Calu3 (cell line): ENCODE measurements at regions not wholly inside any gene's neighbourhood (a gene's known extent, or its start where the extent isn't known, plus 50 kb on each side); places are given as distances from the start of the nearest gene placed in this dataset.

ENCODE experiments used
- BruUV-seq: library from RNA; stranded (reverse); fragments of 400-500 nt; replicated peaks from 2 replicates; lab custom pipeline; 2021; lab: Mats Ljungman, UMichigan
- CTCF ChIA-PET: fragments of 300-600 bp; sonication (Branson Sonifier 250); formaldehyde crosslinking; loops from one replicate; lab custom pipeline; 2022; ENCODE audit warnings: antibody characterized with exemption; lab: Charles Lee
- DNase-seq: peaks from one replicate; pipeline ENCODE4 v3.0.0; 2022
- H3K27ac Mint-ChIP-seq: one replicate; pipeline ENCODE4 v1.8.0; 2022; ENCODE audit warnings: mixed read lengths; ENCODE audit not compliant: unreplicated experiment
- H3K27me3 Mint-ChIP-seq: one replicate; pipeline ENCODE4 v1.8.0; 2022; ENCODE audit warnings: mixed read lengths; ENCODE audit not compliant: unreplicated experiment
- H3K36me3 Mint-ChIP-seq: one replicate; pipeline ENCODE4 v1.8.0; 2022; ENCODE audit warnings: mild to moderate bottlenecking, moderate library complexity, mixed read lengths; ENCODE audit not compliant: insufficient read depth, unreplicated experiment
- H3K4me1 Mint-ChIP-seq: one replicate; pipeline ENCODE4 v1.8.0; 2022; ENCODE audit warnings: mild to moderate bottlenecking, low read depth, mixed read lengths; ENCODE audit not compliant: unreplicated experiment
- H3K4me3 Mint-ChIP-seq: one replicate; pipeline ENCODE4 v1.8.0; 2022; ENCODE audit warnings: mild to moderate bottlenecking, low read depth, moderate library complexity, mixed read lengths; ENCODE audit not compliant: unreplicated experiment
- H3K9me3 Mint-ChIP-seq: one replicate; pipeline ENCODE4 v1.8.0; 2022; ENCODE audit warnings: low read depth, mixed read lengths; ENCODE audit not compliant: unreplicated experiment
- CTCF ChIP-seq: fragments of 200-600 bp; IDR thresholded peaks from one replicate; pipeline ENCODE4 v1.8.0; 2022; ENCODE audit warnings: antibody characterized with exemption; ENCODE audit not compliant: unreplicated experiment
- intact Hi-C: fragments of 100-400 bp; cut with micrococcal nuclease; formaldehyde crosslinking; loops from one replicate; pipeline ENCODE4 v1.10.0; 2022; ENCODE audit not compliant: unreplicated experiment

- H3K4me3 Mint-ChIP-seq = no peak overlapping the region
- CTCF ChIA-PET = no interaction called here
Observed at GRCh38 chr6:140319209-140319608, 944.8 kb upstream of the CITED2 start.

DNA sequence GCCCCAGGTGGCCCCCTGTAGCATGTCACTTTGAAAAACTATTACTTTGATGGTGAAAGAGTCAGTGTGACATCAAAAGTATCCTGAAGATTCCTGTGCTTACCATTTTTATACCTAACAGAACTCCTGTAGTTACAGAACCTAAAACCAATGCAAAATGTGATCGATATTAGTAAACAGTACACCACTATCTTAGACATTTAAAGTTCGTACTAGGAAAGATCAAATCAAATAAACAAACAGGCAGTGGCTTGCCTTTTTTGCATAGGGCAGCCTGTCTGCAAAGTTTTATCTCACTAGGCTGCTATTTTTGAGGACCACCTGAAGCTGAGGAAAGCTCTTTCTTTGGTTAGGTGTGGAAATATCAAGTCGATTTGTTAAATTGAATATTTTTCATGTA lies 944.0 kb upstream of the CITED2 start:
- no peak for DNase-seq
- H3K27me3 Mint-ChIP-seq = no peaks in the 10 kb centered on the region
- peaks cover 15% of the 10 kb centered on the region for H3K4me1 Mint-ChIP-seq
- no peak for TF ChIP-seq CTCF
- no peak overlapping the region for H3K27ac Mint-ChIP-seq
- intact Hi-C loops = no loop called here
- BruUV-seq = no TSS peak
- H3K36me3 Mint-ChIP-seq = no peaks in the 10 kb centered on the region
- CTCF ChIA-PET = no interaction called here
- no peaks in the 10 kb centered on the region for H3K9me3 Mint-ChIP-seq
- H3K4me3 Mint-ChIP-seq = no peak overlapping the region

More at GRCh38 chr6:140319209-140319608, 944.8 kb upstream of the CITED2 start:
- no peak overlapping the region for H3K27ac Mint-ChIP-seq
- BruUV-seq = no TSS peak
- no peak for DNase-seq
- no peaks in the 10 kb centered on the region for H3K9me3 Mint-ChIP-seq
- TF ChIP-seq CTCF = no peak
- peaks cover 15% of the 10 kb centered on the region for H3K4me1 Mint-ChIP-seq
- H3K36me3 Mint-ChIP-seq = no peaks in the 10 kb centered on the region
- no peaks in the 10 kb centered on the region for H3K27me3 Mint-ChIP-seq
- intact Hi-C loops = no loop called here

DNA sequence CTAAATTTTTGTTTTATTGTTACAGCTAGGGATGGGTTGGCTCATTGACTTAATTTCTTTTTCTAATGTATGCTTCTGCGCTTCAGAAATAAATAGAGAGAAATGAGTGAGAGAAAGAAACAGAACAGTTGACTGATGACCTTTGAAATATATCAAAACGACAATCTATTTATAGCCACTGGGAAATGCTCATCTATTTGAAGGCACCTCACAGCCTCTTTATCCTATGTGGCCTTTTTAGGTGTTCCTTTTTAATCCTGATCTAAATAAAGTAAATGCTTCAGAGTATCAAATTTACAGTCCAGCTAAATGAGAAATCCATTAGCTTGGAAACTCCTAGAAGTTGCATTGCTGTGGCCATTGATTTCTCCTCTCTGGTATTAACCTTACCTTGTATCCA lies 943.5 kb upstream of the CITED2 start:
- no TSS peak for BruUV-seq
- Mint-ChIP-seq H3K36me3 (no peaks in the 10 kb centered on the region), H3K4me1 (peaks cover 15% of the 10 kb centered on the region), H3K9me3 (no peaks in the 10 kb centered on the region), H3K27me3 (no peaks in the 10 kb centered on the region), H3K4me3 (no peak overlapping the region), H3K27ac (no peak overlapping the region)
- intact Hi-C loops = no loop called here
- no peak for TF ChIP-seq CTCF
- CTCF ChIA-PET = no interaction called here
- no peak for DNase-seq

GRCh38 chr6:140316966-140317365 lies 942.5 kb upstream of the CITED2 start:
- Mint-ChIP-seq H3K27me3 (no peaks in the 10 kb centered on the region), H3K36me3 (no peaks in the 10 kb centered on the region), H3K4me3 (no peak overlapping the region), H3K4me1 (peaks cover 15% of the 10 kb centered on the region), H3K27ac (no peak overlapping the region), H3K9me3 (no peaks in the 10 kb centered on the region)
- CTCF ChIA-PET = no interaction called here
- TF ChIP-seq CTCF = no peak
- intact Hi-C loops = no loop called here
- BruUV-seq = no TSS peak
- no peak for DNase-seq
